HUDEP-2 (cell line): ENCODE measurements at regions not wholly inside any gene's neighbourhood (a gene's known extent, or its start where the extent isn't known, plus 50 kb on each side); places are given as distances from the start of the nearest gene placed in this dataset.
A peak's percentile ranks its signal among the peaks of the same experiment; 100 is the strongest.

Experiments used
- DNase-seq, 76 experiments: peaks; one replicate each; lab custom pipeline; 2025; ENCODE audit not compliant: unreplicated experiment in 76 of 76; lab: John Stamatoyannopoulos, UW

DNA sequence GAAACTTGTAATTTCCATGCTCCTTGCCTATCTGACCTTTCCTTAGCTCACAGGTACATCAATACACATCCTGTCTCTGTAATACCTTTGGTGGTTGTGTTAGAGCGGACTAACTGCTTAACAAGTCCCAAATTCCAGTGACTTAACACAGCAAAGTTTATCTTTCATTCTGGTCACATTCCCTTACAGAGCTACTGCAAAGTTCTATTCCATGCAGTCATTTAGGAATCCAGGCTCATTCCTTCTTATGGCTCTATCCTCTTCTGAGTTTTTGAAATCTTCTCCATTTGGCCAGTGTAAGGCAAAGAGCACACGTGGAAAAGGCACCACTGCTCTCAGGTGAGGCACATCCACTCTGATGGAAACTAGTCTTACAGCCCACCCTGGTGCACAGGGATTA is 238.6 kb upstream of the ANKRD55 start:
- no peak for DNase-seq

- DNase-seq = no peak
Measured at GRCh38 chr5:56470007-56470406, 236.9 kb upstream of the ANKRD55 start.

GRCh38 chr5:56468277-56468676 is 235.1 kb upstream of the ANKRD55 start:
- no peak for DNase-seq

DNA sequence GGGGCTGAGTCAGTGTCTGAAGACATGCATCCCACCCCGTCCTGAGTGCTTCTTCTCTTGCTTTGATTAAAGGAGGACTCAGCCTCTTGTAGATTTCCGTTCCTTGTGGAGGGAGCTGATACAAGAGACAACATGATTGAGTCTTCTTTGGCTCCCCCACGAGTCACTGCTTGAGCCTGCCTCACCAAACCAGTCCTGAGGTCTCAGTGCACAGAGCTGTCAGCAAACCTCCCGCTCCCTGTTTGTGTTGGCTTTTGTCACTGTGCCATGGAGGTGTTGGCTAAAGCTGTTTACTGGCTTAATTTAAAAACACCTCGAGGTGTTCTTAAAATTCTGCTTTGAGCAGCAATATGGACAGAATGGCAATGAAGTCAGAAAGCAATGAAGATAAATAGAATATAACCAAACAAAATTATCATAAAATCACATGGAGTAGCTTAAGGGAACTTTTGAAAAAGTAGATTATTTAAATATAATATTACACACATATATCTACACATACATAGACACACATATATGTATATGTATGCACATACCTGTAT is 234.1 kb upstream of the ANKRD55 start:
- no peak for DNase-seq

DNA sequence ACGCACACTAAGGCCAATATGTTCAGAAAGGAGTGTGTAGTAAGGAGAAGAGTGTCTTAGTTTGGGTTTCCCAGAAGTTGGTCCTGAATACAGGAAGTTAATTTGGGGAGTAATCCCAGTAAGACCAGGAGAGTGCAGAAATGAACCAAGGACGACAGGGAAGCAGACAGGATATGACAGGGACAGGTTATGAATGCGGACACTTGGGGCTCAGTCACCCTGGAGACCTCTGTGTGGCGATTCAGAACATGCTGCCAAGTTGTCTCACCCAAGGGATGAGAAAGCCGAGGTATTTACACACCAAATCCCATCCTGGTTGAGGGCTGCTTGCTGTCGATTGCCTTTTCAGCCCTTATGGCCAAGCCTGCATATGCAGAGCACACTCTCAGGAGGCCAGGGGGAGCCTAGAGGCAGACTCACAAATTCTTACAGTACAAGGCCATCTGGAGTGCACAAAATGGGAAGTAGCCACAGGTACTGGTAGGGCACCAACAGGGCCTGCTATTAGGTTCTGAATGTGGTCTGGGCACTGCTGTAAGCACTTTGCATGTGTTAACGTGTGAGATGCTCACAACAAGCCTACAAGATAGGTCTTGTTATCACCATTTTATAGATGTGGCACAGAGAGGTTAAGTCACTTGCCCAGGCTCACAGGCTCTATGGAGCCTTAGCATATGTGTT is 233.1 kb upstream of the ANKRD55 start:
- DNase-seq = no peak

DNA sequence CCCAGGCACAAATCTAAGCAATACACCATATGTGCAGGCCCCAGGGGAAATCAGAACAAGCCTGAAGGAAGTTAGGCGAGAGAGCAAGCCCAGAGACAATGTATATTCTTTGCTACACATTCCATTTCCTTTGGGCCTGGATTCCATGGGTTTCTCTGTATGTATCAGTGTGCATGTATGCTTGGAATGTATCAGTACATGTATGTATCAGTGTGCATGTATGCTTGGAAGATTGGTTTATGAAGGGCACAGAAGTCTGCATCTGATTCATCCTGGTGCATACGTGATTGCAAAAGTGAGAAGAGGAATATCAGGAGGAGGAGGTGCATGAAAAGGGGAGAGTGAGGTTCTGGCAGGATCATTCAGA is 232.6 kb upstream of the ANKRD55 start:
- no peak for DNase-seq

- DNase-seq = no peak
Measured at GRCh38 chr5:56464935-56465768, 232.0 kb upstream of the ANKRD55 start.

- no peak for DNase-seq
Measured at GRCh38 chr5:56463944-56464571, 230.9 kb upstream of the ANKRD55 start.

GRCh38 chr5:56461584-56461983 is 228.5 kb upstream of the ANKRD55 start:
- no peak for DNase-seq

DNA sequence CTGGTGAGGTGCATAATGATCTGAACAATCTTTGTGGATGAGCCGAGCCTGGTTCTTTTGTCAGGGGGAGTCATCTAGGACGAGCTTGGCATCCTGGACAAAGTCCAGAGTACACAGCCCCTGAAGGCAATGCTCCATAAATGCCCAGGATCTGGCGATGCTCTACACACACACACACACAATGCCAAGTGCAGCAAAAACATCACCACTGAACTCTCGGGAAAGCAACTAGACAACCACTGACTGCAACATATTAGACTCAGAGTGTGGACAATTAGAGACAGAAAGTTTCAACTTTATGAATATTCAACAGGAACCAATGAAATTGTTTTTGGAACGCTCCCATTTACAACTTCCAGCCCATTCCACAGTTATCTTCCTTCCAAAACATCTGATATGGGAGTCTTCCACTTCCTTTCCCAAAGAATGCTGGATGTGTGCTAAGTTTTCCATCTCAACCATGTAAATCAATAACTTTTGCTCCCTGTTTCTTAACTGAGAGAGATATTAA is 227.6 kb upstream of the ANKRD55 start:
- DNase-seq = no peak

GRCh38 chr5:56460195-56460546 is 227.0 kb upstream of the ANKRD55 start:
- no peak for DNase-seq

DNA sequence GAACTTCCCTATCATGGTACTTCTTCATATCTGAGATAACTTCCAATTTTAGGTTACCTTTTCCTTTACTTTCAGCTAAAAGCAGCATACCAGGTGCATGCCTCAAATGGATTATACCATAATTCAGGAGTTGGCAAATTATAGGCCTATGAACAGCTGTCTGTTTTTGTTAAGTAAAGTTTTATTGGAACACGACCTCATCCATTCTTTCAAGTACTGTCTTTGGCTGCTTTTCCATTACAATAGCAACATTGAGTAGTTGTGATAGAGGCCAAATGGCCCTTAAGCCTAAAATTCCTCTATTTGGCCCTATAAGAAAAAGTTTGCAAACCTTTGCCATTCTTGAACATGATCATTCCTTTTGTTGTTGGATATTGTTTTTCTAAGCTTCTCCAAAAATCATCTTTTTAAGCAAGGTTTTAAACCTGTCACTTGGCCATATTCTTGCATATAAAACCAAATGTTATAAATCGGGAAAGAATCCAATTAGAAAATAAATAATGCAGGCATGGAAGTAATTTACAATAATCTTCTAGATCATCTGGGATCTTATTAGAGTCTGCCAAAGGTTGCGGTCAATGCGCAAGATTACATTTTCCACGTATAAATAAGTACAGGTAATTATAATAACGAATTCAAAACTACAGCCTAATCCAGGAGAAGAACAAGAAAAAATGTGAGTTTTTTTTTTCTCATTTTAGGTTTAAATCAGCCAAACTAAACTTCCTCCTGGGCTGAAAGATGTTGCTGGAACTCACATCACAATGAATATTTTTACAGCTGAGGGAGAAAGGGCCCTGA is 226.5 kb upstream of the ANKRD55 start:
- no peak for DNase-seq

DNA sequence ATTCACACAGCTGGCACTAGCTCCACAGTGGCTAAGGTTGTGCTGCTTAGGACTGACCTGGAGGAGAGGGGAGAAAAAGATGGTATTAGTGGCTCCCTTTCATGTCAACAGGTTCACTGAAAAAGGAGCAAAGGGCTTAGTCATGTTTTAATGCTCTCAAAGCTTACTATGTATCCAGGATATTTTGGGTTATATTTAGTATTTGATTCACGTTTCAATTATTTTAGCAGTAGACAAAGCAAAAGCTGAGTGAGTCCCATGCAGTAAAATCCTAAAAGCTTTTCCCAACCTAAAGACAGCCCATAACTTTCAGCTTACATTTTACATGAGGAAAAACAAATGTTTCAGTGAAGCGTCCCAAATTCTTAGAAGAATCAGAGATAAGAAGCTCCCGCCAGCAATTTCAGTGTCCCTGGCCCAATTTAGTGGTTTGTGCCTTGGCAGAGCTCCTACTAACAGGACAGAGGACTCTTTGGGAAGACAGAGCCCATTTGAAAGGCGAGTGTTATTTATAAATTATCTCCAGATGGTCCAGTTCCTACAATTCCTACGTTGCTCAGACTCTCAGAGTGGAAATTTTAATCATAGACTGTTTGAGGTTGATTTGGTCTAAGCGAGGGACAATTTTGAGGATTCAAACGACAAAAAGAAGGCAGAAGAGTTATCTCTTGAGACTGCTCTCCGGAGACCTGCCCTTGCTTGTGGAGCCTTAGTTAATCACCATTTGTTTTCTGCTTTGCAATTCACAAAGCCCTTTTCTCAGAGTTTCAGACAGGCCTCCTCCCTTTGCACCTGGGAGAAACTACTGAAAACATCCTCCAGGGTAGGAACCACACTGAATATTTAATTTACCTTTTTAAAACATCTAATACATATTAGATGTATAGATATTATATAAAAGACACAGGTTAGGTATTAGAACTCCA is 225.0 kb upstream of the ANKRD55 start:
- DNase-seq = peak in 4 of 76 experiments; percentile 1 to 6 (median 6)

- DNase-seq = no peak
Measured at GRCh38 chr5:56456002-56456401, 222.9 kb upstream of the ANKRD55 start.

DNA sequence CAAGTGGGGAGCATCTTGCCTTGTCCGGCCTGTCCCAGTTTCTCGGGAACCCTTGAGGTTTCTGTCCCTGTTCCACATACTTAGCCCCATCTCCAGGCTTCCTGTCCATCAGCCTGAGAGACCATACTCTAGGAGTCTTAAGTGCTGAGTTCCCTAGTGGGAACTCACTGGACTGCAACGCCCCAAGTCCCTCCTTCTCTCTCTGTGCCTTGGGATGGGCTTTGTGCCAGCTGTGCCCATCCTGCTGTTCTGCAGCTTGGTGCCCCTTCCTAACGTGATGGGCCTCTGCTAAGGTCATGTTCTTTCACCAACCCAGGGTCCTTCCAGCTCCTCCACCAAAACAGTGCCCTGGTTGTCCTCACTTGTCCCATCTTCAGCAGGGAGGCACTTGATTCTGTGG is 222.3 kb upstream of the ANKRD55 start:
- no peak for DNase-seq

- DNase-seq = no peak
Measured at GRCh38 chr5:56454219-56454862, 221.2 kb upstream of the ANKRD55 start.

DNA sequence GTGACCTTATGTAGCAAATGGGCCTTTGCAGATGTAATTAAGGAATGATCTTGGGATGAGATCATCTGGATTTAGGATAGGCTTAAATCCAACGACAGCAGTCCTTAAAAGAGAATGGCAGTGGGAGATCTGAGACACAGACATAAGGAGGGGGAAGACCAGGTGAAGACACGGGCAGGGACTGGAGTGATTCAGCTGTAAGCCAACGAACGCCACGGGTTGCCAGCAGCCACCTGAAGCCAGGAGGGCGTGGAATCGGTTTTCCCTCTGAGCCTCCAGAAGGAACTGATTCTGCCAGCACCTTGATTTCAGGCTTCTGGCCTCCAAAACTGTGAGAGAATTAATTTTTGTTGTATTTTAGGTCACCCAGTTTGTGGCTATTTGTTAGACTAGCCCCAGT is 218.6 kb upstream of the ANKRD55 start:
- no peak for DNase-seq

DNA sequence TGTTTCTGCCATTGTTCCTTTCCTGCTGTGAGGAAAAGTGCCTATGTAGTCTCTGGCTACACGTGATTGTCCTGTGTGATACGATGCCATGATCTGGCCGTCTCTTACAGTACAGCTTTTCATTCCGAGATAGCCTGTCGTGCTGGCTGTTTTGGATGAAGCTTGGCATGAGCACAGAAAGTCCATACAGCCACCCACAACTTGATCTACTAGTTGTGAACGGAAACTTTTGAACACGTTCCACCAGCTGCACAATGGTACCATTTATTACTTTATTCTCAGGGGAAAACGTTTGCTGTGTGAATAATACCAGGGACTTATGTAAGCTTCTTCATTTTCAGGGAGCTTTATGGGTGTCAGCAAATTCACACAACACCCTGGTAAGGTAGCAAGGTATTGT is 217.6 kb upstream of the ANKRD55 start:
- no peak for DNase-seq

GRCh38 chr5:56449071-56449640 is 216.0 kb upstream of the ANKRD55 start:
- no peak for DNase-seq
